ENCODE measurements at regions not wholly inside any gene's neighbourhood (a gene's known extent, or its start where the extent isn't known, plus 50 kb on each side); places are given as distances from the start of the nearest gene placed in this dataset.

DNA sequence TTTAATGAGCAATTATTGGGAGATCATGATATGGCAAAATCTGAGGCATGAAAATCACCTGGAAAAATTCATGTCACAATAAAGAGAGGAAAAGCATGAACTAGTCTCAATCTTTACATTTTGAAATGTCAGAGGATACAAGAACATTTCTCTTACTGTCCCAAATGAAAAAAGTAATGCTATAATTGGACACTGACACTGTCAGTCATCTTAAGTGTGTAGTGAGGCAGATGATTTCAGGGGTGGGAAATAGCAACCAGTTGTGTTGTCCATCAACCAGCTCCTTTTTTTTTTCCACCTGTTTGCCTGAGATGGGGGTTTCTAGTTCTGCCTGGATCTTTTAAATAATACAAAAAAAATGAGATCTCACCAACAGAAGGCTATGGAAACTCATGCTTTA lies 646.2 kb downstream of the KCNT2 start:
- peaks cover 3% of the 10 kb centered on the region; the same call in 1 of the 2 replicates for H3K9me3 ChIP-seq (ENCODE audit: low read length)
- no peak for DNase-seq
- H3K4me2 ChIP-seq (ENCODE audit: low read depth, low read length, poor library complexity, severe bottlenecking) = no peak overlapping the region
- H3K9me2 ChIP-seq (replicated peaks; ENCODE audit: insufficient read depth, low read length) = no peaks in the 10 kb centered on the region; the same call in 1 of the 2 replicates
- no peak overlapping the region for H3K27ac ChIP-seq (ENCODE audit: low read length)
- H3K4me3 ChIP-seq (ENCODE audit: low read length) = no peak overlapping the region
- no peaks in the 10 kb centered on the region for H4K20me1 ChIP-seq (ENCODE audit: insufficient read depth, low read depth, low read length)
- no peak overlapping the region for H2AFZ ChIP-seq (ENCODE audit: low read length)
- H3K79me2 ChIP-seq (ENCODE audit: low read length) = no peaks in the 10 kb centered on the region
- H3K4me1 ChIP-seq (ENCODE audit: low read length) = no peaks in the 10 kb centered on the region
- H3K27me3 ChIP-seq (ENCODE audit: low read length) = no peaks in the 10 kb centered on the region
- no peak overlapping the region for H3K9ac ChIP-seq (ENCODE audit: low read length)
- no peaks in the 10 kb centered on the region for H3K36me3 ChIP-seq (ENCODE audit: insufficient read depth, low read length)

DNA sequence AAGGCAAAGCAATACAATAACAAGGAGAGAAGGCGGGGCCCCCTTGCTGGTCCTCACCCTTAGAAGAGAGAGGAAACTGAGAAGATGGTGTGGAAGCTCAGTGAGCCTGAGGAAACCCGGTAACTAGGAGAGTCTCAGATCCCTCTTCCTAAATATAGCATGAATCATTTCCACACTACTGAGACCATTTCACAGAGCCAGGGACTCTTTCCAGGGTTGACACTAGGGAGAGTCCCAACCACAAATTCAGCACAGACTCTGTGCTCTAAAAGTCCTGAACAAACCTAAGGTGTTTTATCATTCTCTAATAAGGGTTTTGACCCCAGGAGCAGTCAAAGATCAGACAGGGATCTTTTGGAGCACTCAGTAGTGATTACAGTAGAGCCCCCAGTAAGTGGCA lies 647.7 kb downstream of the KCNT2 start:
- DNase-seq = no peak
- H3K9me3 ChIP-seq (ENCODE audit: low read length) = no peaks in the 10 kb centered on the region; the same call in 1 of the 2 replicates
- no peaks in the 10 kb centered on the region for H3K27me3 ChIP-seq (ENCODE audit: low read length)
- no peak overlapping the region for H3K27ac ChIP-seq (ENCODE audit: low read length)
- H3K9ac ChIP-seq (ENCODE audit: low read length) = no peak overlapping the region
- no peaks in the 10 kb centered on the region; the same call in 1 of the 2 replicates for H3K9me2 ChIP-seq (replicated peaks; ENCODE audit: insufficient read depth, low read length)
- H3K79me2 ChIP-seq (ENCODE audit: low read length) = no peaks in the 10 kb centered on the region
- H3K4me3 ChIP-seq (ENCODE audit: low read length) = no peak overlapping the region
- H3K4me2 ChIP-seq (ENCODE audit: low read depth, low read length, poor library complexity, severe bottlenecking) = no peak overlapping the region
- H3K4me1 ChIP-seq (ENCODE audit: low read length) = no peaks in the 10 kb centered on the region
- H2AFZ ChIP-seq (ENCODE audit: low read length) = no peak overlapping the region
- no peaks in the 10 kb centered on the region for H4K20me1 ChIP-seq (ENCODE audit: insufficient read depth, low read depth, low read length)
- H3K36me3 ChIP-seq (ENCODE audit: insufficient read depth, low read length) = no peaks in the 10 kb centered on the region

DNA sequence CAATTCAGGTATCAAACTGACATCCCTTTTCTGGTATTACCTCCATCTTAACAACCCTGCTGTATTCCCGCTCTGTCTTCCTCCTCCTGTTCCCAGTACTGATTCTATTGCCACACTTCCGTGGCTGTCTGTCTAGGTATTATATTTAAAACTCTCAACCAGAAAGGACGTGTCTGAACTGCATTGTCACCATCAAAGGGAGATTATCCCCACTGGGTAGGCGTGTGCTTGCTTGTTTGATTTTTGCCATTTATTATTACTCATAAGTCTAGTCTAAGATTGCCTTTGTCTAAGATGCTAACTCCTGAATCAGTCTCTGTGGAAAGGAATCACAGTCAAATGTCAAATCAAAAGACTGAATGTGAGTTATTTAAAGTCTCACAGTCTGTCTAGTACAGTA lies 650.1 kb downstream of the KCNT2 start:
- H3K4me1 ChIP-seq (ENCODE audit: low read length) = no peaks in the 10 kb centered on the region
- no peak overlapping the region for H3K4me2 ChIP-seq (ENCODE audit: low read depth, low read length, poor library complexity, severe bottlenecking)
- no peaks in the 10 kb centered on the region for H3K27me3 ChIP-seq (ENCODE audit: low read length)
- no peaks in the 10 kb centered on the region for H4K20me1 ChIP-seq (ENCODE audit: insufficient read depth, low read depth, low read length)
- H3K79me2 ChIP-seq (ENCODE audit: low read length) = no peaks in the 10 kb centered on the region
- DNase-seq = no peak
- H3K9me2 ChIP-seq (replicated peaks; ENCODE audit: insufficient read depth, low read length) = no peaks in the 10 kb centered on the region; the same call in 1 of the 2 replicates
- no peak overlapping the region for H3K4me3 ChIP-seq (ENCODE audit: low read length)
- no peaks in the 10 kb centered on the region; the same call in 1 of the 2 replicates for H3K9me3 ChIP-seq (ENCODE audit: low read length)
- no peak overlapping the region for H2AFZ ChIP-seq (ENCODE audit: low read length)
- H3K9ac ChIP-seq (ENCODE audit: low read length) = no peak overlapping the region
- H3K27ac ChIP-seq (ENCODE audit: low read length) = no peak overlapping the region
- H3K36me3 ChIP-seq (ENCODE audit: insufficient read depth, low read length) = no peaks in the 10 kb centered on the region

DNA sequence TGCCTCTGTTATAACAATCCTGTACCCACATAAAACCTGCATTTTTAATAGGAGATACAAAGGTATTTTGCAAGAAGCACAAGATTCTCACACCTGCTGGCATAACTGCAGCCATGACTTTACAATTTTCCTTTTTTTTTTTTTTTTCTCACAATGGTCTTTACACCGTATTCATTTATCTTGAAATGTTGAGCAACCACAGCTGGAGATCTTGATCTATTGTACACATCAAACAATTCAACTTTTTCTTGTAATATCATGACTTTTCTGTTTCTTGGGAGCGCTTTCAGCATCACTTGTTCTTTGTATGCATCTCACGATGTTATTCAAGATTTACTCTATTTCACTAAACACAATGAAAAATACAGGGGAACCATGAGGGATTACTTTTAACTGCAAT lies 651.4 kb downstream of the KCNT2 start:
- no peak for DNase-seq
- H2AFZ ChIP-seq (ENCODE audit: low read length) = no peak overlapping the region
- no peaks in the 10 kb centered on the region; the same call in 1 of the 2 replicates for H3K9me2 ChIP-seq (replicated peaks; ENCODE audit: insufficient read depth, low read length)
- H3K27ac ChIP-seq (ENCODE audit: low read length) = no peak overlapping the region
- no peaks in the 10 kb centered on the region; the same call in 1 of the 2 replicates for H3K9me3 ChIP-seq (ENCODE audit: low read length)
- no peaks in the 10 kb centered on the region for H3K4me1 ChIP-seq (ENCODE audit: low read length)
- no peak overlapping the region for H3K9ac ChIP-seq (ENCODE audit: low read length)
- H3K27me3 ChIP-seq (ENCODE audit: low read length) = no peaks in the 10 kb centered on the region
- no peak overlapping the region for H3K4me2 ChIP-seq (ENCODE audit: low read depth, low read length, poor library complexity, severe bottlenecking)
- no peaks in the 10 kb centered on the region for H3K79me2 ChIP-seq (ENCODE audit: low read length)
- no peak overlapping the region for H3K4me3 ChIP-seq (ENCODE audit: low read length)
- no peaks in the 10 kb centered on the region for H3K36me3 ChIP-seq (ENCODE audit: insufficient read depth, low read length)
- H4K20me1 ChIP-seq (ENCODE audit: insufficient read depth, low read depth, low read length) = no peaks in the 10 kb centered on the region

DNA sequence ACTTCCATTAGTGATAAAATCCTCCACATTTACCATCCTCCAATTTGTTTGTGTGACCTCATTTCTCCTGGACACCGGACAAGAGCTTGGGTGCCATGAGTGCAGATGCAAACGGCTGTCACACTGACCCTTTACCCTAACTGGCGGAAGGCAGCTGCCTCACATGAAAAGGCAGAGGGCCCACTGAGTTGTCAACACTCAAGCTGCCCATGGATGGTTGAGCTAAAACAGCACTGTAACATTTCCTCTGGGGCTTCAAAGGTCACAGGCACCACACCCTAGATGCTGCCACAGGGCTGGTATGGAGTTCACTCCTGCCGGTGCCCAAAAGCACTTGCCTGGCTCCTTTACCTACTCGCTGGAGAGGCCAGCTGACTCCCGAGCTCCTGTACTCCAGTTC lies 653.4 kb downstream of the KCNT2 start:
- H3K27ac ChIP-seq (ENCODE audit: low read length) = no peak overlapping the region
- no peaks in the 10 kb centered on the region for H4K20me1 ChIP-seq (ENCODE audit: insufficient read depth, low read depth, low read length)
- H3K4me2 ChIP-seq (ENCODE audit: low read depth, low read length, poor library complexity, severe bottlenecking) = no peak overlapping the region
- no peaks in the 10 kb centered on the region; the same call in 1 of the 2 replicates for H3K9me3 ChIP-seq (ENCODE audit: low read length)
- H3K27me3 ChIP-seq (ENCODE audit: low read length) = no peaks in the 10 kb centered on the region
- no peaks in the 10 kb centered on the region for H3K79me2 ChIP-seq (ENCODE audit: low read length)
- H3K9me2 ChIP-seq (replicated peaks; ENCODE audit: insufficient read depth, low read length) = no peaks in the 10 kb centered on the region; the same call in 1 of the 2 replicates
- no peak overlapping the region for H3K9ac ChIP-seq (ENCODE audit: low read length)
- H3K4me3 ChIP-seq (ENCODE audit: low read length) = no peak overlapping the region
- H3K36me3 ChIP-seq (ENCODE audit: insufficient read depth, low read length) = no peaks in the 10 kb centered on the region
- no peaks in the 10 kb centered on the region for H3K4me1 ChIP-seq (ENCODE audit: low read length)
- no peak overlapping the region for H2AFZ ChIP-seq (ENCODE audit: low read length)
- no peak for DNase-seq

DNA sequence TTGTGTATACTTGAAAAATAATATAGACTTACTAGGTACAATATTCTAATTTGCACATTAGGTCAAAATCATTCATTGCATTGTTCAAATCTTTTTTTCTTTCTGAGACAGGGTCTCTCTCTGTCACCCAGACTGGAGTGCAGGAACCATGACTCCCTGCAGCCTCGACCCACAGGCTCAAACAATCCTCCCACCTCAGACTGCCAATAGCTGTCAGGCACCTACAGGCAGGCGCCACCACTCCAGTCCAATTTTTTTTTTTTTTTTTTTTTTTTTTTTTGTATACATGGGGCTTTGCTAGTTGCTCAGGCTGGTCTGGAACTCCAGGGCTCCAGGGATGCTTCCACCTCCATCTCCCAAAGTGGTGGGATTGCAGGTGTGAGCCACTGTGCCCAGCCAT lies 656.9 kb downstream of the KCNT2 start:
- no peaks in the 10 kb centered on the region for H3K36me3 ChIP-seq (ENCODE audit: insufficient read depth, low read length)
- no peaks in the 10 kb centered on the region for H3K79me2 ChIP-seq (ENCODE audit: low read length)
- H3K27me3 ChIP-seq (ENCODE audit: low read length) = no peaks in the 10 kb centered on the region
- no peaks in the 10 kb centered on the region for H4K20me1 ChIP-seq (ENCODE audit: insufficient read depth, low read depth, low read length)
- H3K4me3 ChIP-seq (ENCODE audit: low read length) = no peak overlapping the region
- H3K4me2 ChIP-seq (ENCODE audit: low read depth, low read length, poor library complexity, severe bottlenecking) = no peak overlapping the region
- no peak overlapping the region for H3K27ac ChIP-seq (ENCODE audit: low read length)
- 0 out of 2 replicates have a peak, but pooled peaks cover 2% of the 10 kb centered on the region for H3K9me3 ChIP-seq (ENCODE audit: low read length)
- H3K9me2 ChIP-seq (replicated peaks; ENCODE audit: insufficient read depth, low read length) = no peaks in the 10 kb centered on the region
- H3K4me1 ChIP-seq (ENCODE audit: low read length) = no peaks in the 10 kb centered on the region
- DNase-seq = no peak
- no peak overlapping the region for H2AFZ ChIP-seq (ENCODE audit: low read length)
- no peak overlapping the region for H3K9ac ChIP-seq (ENCODE audit: low read length)

DNA sequence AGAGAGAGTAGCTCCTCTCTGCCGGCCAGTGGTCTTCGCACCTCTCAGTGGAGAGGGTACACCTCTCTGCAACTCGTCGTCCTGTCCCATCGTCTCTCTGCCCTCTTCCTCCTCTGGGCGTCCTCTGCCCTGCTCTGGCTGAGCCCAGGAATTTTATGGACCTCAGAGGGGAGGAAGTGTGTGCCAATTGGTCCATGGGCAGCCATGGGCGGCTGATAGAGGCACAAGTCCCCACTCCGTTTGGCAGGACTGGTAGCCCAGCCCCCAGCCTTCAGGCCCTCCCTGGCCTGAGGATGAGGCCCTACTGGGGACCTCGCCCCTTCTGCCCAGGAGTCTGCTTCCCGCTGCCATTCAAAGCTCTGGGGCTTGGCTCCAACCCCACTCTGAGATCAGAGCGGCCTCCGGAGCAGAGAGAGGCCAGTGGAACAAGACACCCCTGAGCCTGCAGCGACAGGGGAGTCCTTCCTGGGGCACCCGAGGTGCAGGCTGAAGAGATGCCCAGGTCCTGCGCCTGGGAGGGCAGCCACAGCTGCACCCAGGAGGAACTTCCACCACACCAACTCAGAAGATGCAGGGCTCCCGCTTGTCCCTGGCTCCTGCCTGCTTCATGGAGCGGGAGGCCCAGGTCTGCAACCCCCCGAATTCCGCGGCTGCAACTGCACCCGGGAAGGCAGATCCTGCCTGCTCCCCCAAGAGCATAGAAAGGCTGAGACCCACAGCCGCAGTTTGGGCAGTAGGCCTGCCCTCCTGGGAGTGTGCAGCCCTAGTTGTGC lies 659.9 kb downstream of the KCNT2 start:
- Histone ChIP-seq H3K9me2 (replicated peaks; ENCODE audit: insufficient read depth, low read length) (no peaks in the 10 kb centered on the region), H4K20me1 (ENCODE audit: insufficient read depth, low read depth, low read length) (no peaks in the 10 kb centered on the region), H3K4me2 (ENCODE audit: low read depth, low read length, poor library complexity, severe bottlenecking) (no peak overlapping the region), H2AFZ (ENCODE audit: low read length) (no peak overlapping the region), H3K79me2 (ENCODE audit: low read length) (no peaks in the 10 kb centered on the region), H3K27ac (ENCODE audit: low read length) (no peak overlapping the region), H3K4me3 (ENCODE audit: low read length) (no peak overlapping the region), H3K4me1 (ENCODE audit: low read length) (no peaks in the 10 kb centered on the region), H3K9ac (ENCODE audit: low read length) (no peak overlapping the region), H3K9me3 (ENCODE audit: low read length) (peaks cover 4% of the 10 kb centered on the region), H3K36me3 (ENCODE audit: insufficient read depth, low read length) (no peaks in the 10 kb centered on the region), H3K27me3 (ENCODE audit: low read length) (no peaks in the 10 kb centered on the region)
- DNase-seq = no peak

DNA sequence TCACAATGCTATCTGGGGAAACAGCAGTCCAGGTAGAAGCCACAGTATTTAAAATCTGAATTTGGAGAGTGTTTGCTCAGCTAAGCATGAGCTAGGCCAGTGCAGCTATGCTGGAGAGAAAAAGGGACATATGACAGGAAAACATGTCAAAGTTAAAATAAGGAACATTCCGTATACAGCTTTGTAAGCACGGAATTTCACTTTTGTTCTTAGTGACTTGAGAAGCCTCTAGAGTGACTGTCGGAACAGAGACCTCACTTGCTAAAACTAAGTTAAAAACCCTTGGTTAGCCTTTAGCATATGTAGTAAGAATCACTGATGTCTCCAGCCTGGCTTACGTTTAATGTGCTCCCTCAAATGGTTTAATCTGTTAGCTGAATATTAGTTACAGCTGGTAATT lies 661.7 kb downstream of the KCNT2 start:
- Histone ChIP-seq H4K20me1 (ENCODE audit: insufficient read depth, low read depth, low read length) (no peaks in the 10 kb centered on the region), H3K27ac (ENCODE audit: low read length) (no peak overlapping the region), H3K4me3 (ENCODE audit: low read length) (no peak overlapping the region), H3K27me3 (ENCODE audit: low read length) (no peaks in the 10 kb centered on the region), H3K36me3 (ENCODE audit: insufficient read depth, low read length) (no peaks in the 10 kb centered on the region), H3K9me2 (replicated peaks; ENCODE audit: insufficient read depth, low read length) (no peaks in the 10 kb centered on the region), H2AFZ (ENCODE audit: low read length) (no peak overlapping the region), H3K79me2 (ENCODE audit: low read length) (no peaks in the 10 kb centered on the region), H3K4me2 (ENCODE audit: low read depth, low read length, poor library complexity, severe bottlenecking) (no peak overlapping the region), H3K9ac (ENCODE audit: low read length) (no peak overlapping the region), H3K9me3 (ENCODE audit: low read length) (peaks cover 8% of the 10 kb centered on the region), H3K4me1 (ENCODE audit: low read length) (no peaks in the 10 kb centered on the region)
- no peak for DNase-seq

Measured in Karpas-422 (cell line).